ENCODE measurements at regions not wholly inside any gene's neighbourhood (a gene's known extent, or its start where the extent isn't known, plus 50 kb on each side); places are given as distances from the start of the nearest gene placed in this dataset.
A peak's percentile ranks its signal among the peaks of the same experiment; 100 is the strongest.

DNA sequence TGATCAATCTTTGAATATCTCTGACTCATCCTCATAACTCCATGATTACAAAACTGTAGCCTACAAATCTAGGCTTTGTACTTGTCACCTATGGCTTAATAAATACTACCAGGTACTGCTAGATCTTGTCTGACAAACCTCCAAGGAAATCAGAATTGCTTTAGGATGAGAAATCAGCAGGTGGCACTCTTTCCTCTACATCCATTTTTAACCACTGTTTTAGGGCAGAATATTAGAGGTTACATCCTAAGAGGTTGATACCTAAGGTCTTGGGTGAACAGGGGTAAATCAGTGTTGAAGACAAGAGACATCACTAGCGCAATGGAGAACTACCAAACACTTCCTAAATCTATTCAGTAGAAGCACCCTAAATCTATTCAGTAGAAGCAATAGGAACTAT is 63.1 kb upstream of the SOX5 start:
- TF ChIP-seq, protein P1, sequence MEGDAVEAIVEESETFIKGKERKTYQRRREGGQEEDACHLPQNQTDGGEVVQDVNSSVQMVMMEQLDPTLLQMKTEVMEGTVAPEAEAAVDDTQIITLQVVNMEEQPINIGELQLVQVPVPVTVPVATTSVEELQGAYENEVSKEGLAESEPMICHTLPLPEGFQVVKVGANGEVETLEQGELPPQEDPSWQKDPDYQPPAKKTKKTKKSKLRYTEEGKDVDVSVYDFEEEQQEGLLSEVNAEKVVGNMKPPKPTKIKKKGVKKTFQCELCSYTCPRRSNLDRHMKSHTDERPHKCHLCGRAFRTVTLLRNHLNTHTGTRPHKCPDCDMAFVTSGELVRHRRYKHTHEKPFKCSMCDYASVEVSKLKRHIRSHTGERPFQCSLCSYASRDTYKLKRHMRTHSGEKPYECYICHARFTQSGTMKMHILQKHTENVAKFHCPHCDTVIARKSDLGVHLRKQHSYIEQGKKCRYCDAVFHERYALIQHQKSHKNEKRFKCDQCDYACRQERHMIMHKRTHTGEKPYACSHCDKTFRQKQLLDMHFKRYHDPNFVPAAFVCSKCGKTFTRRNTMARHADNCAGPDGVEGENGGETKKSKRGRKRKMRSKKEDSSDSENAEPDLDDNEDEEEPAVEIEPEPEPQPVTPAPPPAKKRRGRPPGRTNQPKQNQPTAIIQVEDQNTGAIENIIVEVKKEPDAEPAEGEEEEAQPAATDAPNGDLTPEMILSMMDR (conservative IDR thresholded peaks at IDR 0.05; ENCODE audit: low read depth, low read length) = peak; percentile 31
- DNase-seq (ENCODE audit: low read depth) = no peak
- H3K4me3 ChIP-seq (ENCODE audit: low read length) = no peak overlapping the region

DNA sequence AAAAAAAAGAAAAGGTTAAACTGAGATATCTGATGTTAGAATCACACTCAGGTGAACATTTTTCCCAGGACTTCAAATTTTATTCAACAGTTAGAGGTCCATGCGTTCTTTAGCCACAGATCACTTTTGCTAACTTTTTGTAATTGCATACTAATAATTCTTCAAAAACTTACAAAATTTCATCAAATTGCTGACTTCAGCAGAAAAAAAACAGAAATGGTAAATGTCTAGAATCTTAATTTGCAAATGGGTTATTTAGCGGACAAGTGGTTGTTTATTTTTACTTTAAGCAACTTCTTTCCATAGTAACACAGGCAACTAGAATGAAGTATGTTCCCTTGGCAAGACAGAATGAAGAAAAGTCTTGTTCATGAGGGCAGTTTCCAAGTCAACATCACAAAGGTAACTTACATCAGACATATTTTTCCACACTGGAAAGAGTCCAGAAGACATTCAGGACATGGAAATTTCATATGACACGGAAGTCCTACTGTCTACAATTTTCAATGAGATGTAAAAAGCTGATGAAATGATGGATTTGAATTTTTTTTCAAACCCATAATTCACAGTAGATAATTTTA is 62.5 kb upstream of the SOX5 start:
- DNase-seq (ENCODE audit: low read depth) = no peak
- TF ChIP-seq, protein P1 (conservative IDR thresholded peaks at IDR 0.05; ENCODE audit: low read depth, low read length) = no peak
- H3K4me3 ChIP-seq (ENCODE audit: low read length) = no peak overlapping the region

DNA sequence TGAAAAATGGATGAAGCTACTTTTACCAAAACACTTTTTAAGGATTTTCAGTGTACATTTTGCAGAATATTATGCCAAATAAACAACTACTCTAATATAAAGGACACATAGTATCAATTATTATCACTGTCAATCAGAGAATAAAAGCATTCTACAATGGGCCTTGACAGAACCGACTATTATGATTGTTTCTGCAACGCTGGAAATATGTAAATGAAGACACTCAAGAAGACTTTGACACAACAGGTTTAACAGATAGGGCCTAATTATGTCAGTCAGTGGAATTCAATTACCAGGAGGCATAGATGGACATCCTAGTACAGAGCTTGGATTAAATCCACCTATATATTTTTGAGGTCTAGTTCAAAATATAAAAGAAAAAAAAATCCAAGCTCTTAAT is 58.7 kb upstream of the SOX5 start:
- TF ChIP-seq, protein P1 (conservative IDR thresholded peaks at IDR 0.05; ENCODE audit: low read depth, low read length) = no peak
- DNase-seq (ENCODE audit: low read depth) = no peak

More for the DNA sequence above, 58.7 kb upstream of the SOX5 start:
- H3K4me3 ChIP-seq (ENCODE audit: low read length) = no peak overlapping the region
